ENCODE measurements at regions not wholly inside any gene's neighbourhood (a gene's known extent, or its start where the extent isn't known, plus 50 kb on each side); places are given as distances from the start of the nearest gene placed in this dataset.

GRCh38 chr10:63069318-63069717 lies 63.8 kb upstream of the NRBF2 start (continued):
- no peak for TF ChIP-seq REST (IDR thresholded peaks at IDR 0.05; ENCODE audit: low read depth)
- TF ChIP-seq ZBTB33 (IDR thresholded peaks at IDR 0.05; ENCODE audit: extremely low read depth, insufficient replicate concordance, low read length): no peak
- TF ChIP-seq FOSL1 (IDR thresholded peaks at IDR 0.05; ENCODE audit: low read depth): no peak
- TF ChIP-seq EZH2phosphoT487 (IDR thresholded peaks at IDR 0.05; ENCODE audit: borderline replicate concordance): no peak
- no peak for TF ChIP-seq SRF (IDR thresholded peaks at IDR 0.05; ENCODE audit: low read depth)
- no peak for TF ChIP-seq CBX3 (IDR thresholded peaks at IDR 0.05; ENCODE audit: low read depth)
- no peak for TF ChIP-seq SP1 (IDR thresholded peaks at IDR 0.05; ENCODE audit: low read depth)
- TF ChIP-seq ZFX (IDR thresholded peaks at IDR 0.05): no peak
- no peak for TF ChIP-seq SIN3A (IDR thresholded peaks at IDR 0.05; ENCODE audit: low read depth)
- TF ChIP-seq ATF3 (IDR thresholded peaks at IDR 0.05): no peak

- POLR2A ChIA-PET: no interaction called here
- TF ChIP-seq SRF (IDR thresholded peaks at IDR 0.05; ENCODE audit: low read depth) (no peak), CEBPB (IDR thresholded peaks at IDR 0.05; ENCODE audit: low read depth) (no peak), JUND (IDR thresholded peaks at IDR 0.05) (no peak), CTCF (IDR thresholded peaks at IDR 0.05 in 2 of 3, conservative IDR thresholded peaks at IDR 0.05 in 1 of 3; ENCODE audit: borderline replicate concordance in 1 of 3, insufficient read depth in 1 of 3, low read depth in 2 of 3, low read length in 2 of 3) (no peak), EGR1 (IDR thresholded peaks at IDR 0.05; ENCODE audit: low read depth) (no peak), ZBTB33 (IDR thresholded peaks at IDR 0.05; ENCODE audit: extremely low read depth, insufficient replicate concordance, low read length) (no peak)
Observed at GRCh38 chr10:63068246-63068645, 64.9 kb upstream of the NRBF2 start.

More at GRCh38 chr10:63068246-63068645, 64.9 kb upstream of the NRBF2 start:
- DNase-seq (ENCODE audit: low read depth, low spot score) (no peak), ATAC-seq (no peak)
- Histone ChIP-seq H3K9me3 (ENCODE audit: control insufficient read depth in 1 of 2, insufficient read depth in 1 of 2, low read depth in 1 of 2, low read length in 2 of 2) (no peaks in the 10 kb centered on the region), H3K36me3 (ENCODE audit: control insufficient read depth in 1 of 2, insufficient read depth in 2 of 2, low read length in 2 of 2) (no peaks in the 10 kb centered on the region), H2AFZ (ENCODE audit: low read depth, low read length, poor library complexity, severe bottlenecking) (no peak overlapping the region), H3K9me2 (ENCODE audit: insufficient read depth) (no peaks in the 10 kb centered on the region), H3K4me3 (replicated peaks in 1 of 2; ENCODE audit: low read depth in 1 of 2, low read length in 2 of 2) (no peak overlapping the region), H3K4me1 (ENCODE audit: control insufficient read depth in 1 of 2, insufficient read depth in 2 of 2, low read length in 2 of 2) (no peaks in the 10 kb centered on the region), H3K4me2 (ENCODE audit: low read length) (no peak overlapping the region), H3K79me2 (ENCODE audit: insufficient read depth, low read length) (no peaks in the 10 kb centered on the region), H3K27me3 (ENCODE audit: insufficient read depth, low read length) (no peaks in the 10 kb centered on the region), H4K20me1 (ENCODE audit: insufficient read depth) (no peaks in the 10 kb centered on the region), H3K9ac (ENCODE audit: low read length) (no peak overlapping the region), H3K27ac (ENCODE audit: low read depth, low read length) (no peak overlapping the region)
- no TSS peak for BruUV-seq (replicated peaks)
- intact Hi-C loops (cut with micrococcal nuclease): no loop called here
- CTCF ChIA-PET: no interaction called here
- RAD21 ChIA-PET (ENCODE audit: low non-redundant PET in 1 of 2, low total read pairs in 2 of 2, uncharacterized antibody in 2 of 2, unreplicated experiment in 2 of 2): no interaction called here

Data from HCT116 (cell line).